Thymus (tissue), 11 donors: ENCODE measurements at regions not wholly inside any gene's neighbourhood (a gene's known extent, or its start where the extent isn't known, plus 50 kb on each side); places are given as distances from the start of the nearest gene placed in this dataset.

Experiments used
- DNase-seq, 9 donors: peaks; one replicate each; pipeline ENCODE4 v3.0.0-alpha.2; 2013; ENCODE audit warnings: low spot score in 9 of 9, low read depth in 6 of 9, missing footprints in 1 of 9
- H3K27ac ChIP-seq, 2 donors: one replicate each; pipeline ENCODE4 v1.5.1; 2013; ENCODE audit warnings: control low read depth in 1 of 2, low read depth in 1 of 2, low read length in 1 of 2, mild to moderate bottlenecking in 1 of 2, moderate library complexity in 1 of 2
- H3K27me3 ChIP-seq, 2 donors: one replicate each; pipeline ENCODE4 v1.5.1; 2013; ENCODE audit warnings: low read length in 1 of 2; ENCODE audit not compliant: control insufficient read depth in 2 of 2, insufficient read depth in 1 of 2
- H3K36me3 ChIP-seq, 2 donors: one replicate each; pipeline ENCODE4 v1.5.1; 2013; ENCODE audit warnings: low read length in 1 of 2, mild to moderate bottlenecking in 1 of 2, moderate library complexity in 1 of 2; ENCODE audit not compliant: control insufficient read depth in 2 of 2, insufficient read depth in 2 of 2
- H3K4me1 ChIP-seq, 2 donors: one replicate each; pipeline ENCODE4 v1.5.1; 2013; ENCODE audit warnings: low read length in 2 of 2; ENCODE audit not compliant: control insufficient read depth in 2 of 2, insufficient read depth in 2 of 2
- H3K4me3 ChIP-seq, 2 donors: one replicate each; pipeline ENCODE4 v1.5.1; 2013; ENCODE audit warnings: low read length in 2 of 2, control low read depth in 1 of 2, mild to moderate bottlenecking in 1 of 2
- H3K9me3 ChIP-seq, 2 donors: one replicate each; pipeline ENCODE4 v1.5.1; 2013; ENCODE audit warnings: low read length in 1 of 2, mild to moderate bottlenecking in 1 of 2; ENCODE audit not compliant: control insufficient read depth in 2 of 2, insufficient read depth in 1 of 2
- WGBS: extraction: QIAGEN DNeasy Blood & Tissue Kit; methylation state at CpG from one replicate; pipeline ENCODE4 v1.1.7; 2013; 5-methylcytosine and 5-hydroxymethylcytosine counted together
- donor health status: healthy.

GRCh38 chr1:18535391-18536210 lies 54.9 kb downstream of the KLHDC7A start:
- Histone ChIP-seq H3K27me3 (no peaks in the 10 kb centered on the region), H3K27ac (no peak overlapping the region), H3K4me1 (no peaks in the 10 kb centered on the region), H3K36me3 (no peaks in the 10 kb centered on the region), H3K4me3 (no peak overlapping the region), H3K9me3 (no peaks in the 10 kb centered on the region)
- WGBS: 89% methylated on average over 14 of the region's 14 CpGs
- DNase-seq: no peak

- DNase-seq: no peak
- no peaks in the 10 kb centered on the region for H3K36me3 ChIP-seq
- no peak overlapping the region for H3K4me3 ChIP-seq
- no peaks in the 10 kb centered on the region for H3K9me3 ChIP-seq
- 92% methylated on average over 2 of the region's 2 CpGs for WGBS
- no peaks in the 10 kb centered on the region for H3K27me3 ChIP-seq
- no peak overlapping the region for H3K27ac ChIP-seq
- H3K4me1 ChIP-seq: no peaks in the 10 kb centered on the region
Observed at GRCh38 chr1:18536356-18536755, 55.6 kb downstream of the KLHDC7A start.

GRCh38 chr1:18536915-18537314 lies 56.2 kb downstream of the KLHDC7A start:
- WGBS: 86% methylated on average over 9 of the region's 9 CpGs
- no peaks in the 10 kb centered on the region for H3K27me3 ChIP-seq
- DNase-seq: no peak
- H3K4me1 ChIP-seq: no peaks in the 10 kb centered on the region
- H3K9me3 ChIP-seq: no peaks in the 10 kb centered on the region
- no peak overlapping the region for H3K4me3 ChIP-seq
- H3K27ac ChIP-seq: no peak overlapping the region
- no peaks in the 10 kb centered on the region for H3K36me3 ChIP-seq

GRCh38 chr1:18537386-18538306 lies 56.9 kb downstream of the KLHDC7A start:
- Histone ChIP-seq H3K4me1 (no peaks in the 10 kb centered on the region), H3K27ac (no peak overlapping the region), H3K27me3 (peaks cover 0 to 6% of the 10 kb centered on the region in 2 donors), H3K36me3 (no peaks in the 10 kb centered on the region), H3K4me3 (no peak overlapping the region), H3K9me3 (no peaks in the 10 kb centered on the region)
- no peak for DNase-seq
- WGBS: 80% methylated on average over 16 of the region's 16 CpGs

GRCh38 chr1:18539171-18539570 lies 58.4 kb downstream of the KLHDC7A start:
- peak in 1 of 9 donors; percentile 4 for DNase-seq
- 69% methylated on average over 4 of the region's 4 CpGs for WGBS

GRCh38 chr1:18540136-18540765 lies 59.5 kb downstream of the KLHDC7A start:
- Histone ChIP-seq H3K36me3 (no peaks in the 10 kb centered on the region), H3K27me3 (peaks cover 1 to 12% of the 10 kb centered on the region in 2 donors), H3K4me1 (no peaks in the 10 kb centered on the region), H3K4me3 (no peak overlapping the region), H3K9me3 (peaks cover 0 to 2% of the 10 kb centered on the region in 2 donors), H3K27ac (no peak overlapping the region)
- no peak for DNase-seq
- WGBS: 84% methylated on average over 3 of the region's 3 CpGs

More at GRCh38 chr1:18539171-18539570, 58.4 kb downstream of the KLHDC7A start:
- no peaks in the 10 kb centered on the region for H3K9me3 ChIP-seq
- H3K27me3 ChIP-seq: peaks cover 0 to 11% of the 10 kb centered on the region in 2 donors
- H3K4me3 ChIP-seq: no peak overlapping the region
- no peaks in the 10 kb centered on the region for H3K36me3 ChIP-seq
- no peaks in the 10 kb centered on the region for H3K4me1 ChIP-seq
- no peak overlapping the region for H3K27ac ChIP-seq

- 92% methylated on average over 9 of the region's 9 CpGs for WGBS
- Histone ChIP-seq H3K4me1 (no peaks in the 10 kb centered on the region), H3K9me3 (peaks cover 0 to 2% of the 10 kb centered on the region in 2 donors), H3K36me3 (no peaks in the 10 kb centered on the region), H3K4me3 (no peak overlapping the region), H3K27ac (no peak overlapping the region), H3K27me3 (peaks cover 3 to 12% of the 10 kb centered on the region in 2 donors)
- DNase-seq: no peak
Observed at GRCh38 chr1:18541046-18541795, 60.5 kb downstream of the KLHDC7A start.

GRCh38 chr1:18542351-18542750 lies 61.6 kb downstream of the KLHDC7A start:
- Histone ChIP-seq H3K4me3 (no peak overlapping the region), H3K36me3 (no peaks in the 10 kb centered on the region), H3K27me3 (peaks cover 3 to 12% of the 10 kb centered on the region in 2 donors), H3K9me3 (peaks cover 0 to 2% of the 10 kb centered on the region in 2 donors), H3K27ac (no peak overlapping the region), H3K4me1 (no peaks in the 10 kb centered on the region)
- 18% methylated on average over 8 of the region's 8 CpGs for WGBS
- no peak for DNase-seq
